HG02610 (cell line): ENCODE measurements at regions not wholly inside any gene's neighbourhood (a gene's known extent, or its start where the extent isn't known, plus 50 kb on each side); places are given as distances from the start of the nearest gene placed in this dataset.
"Not testable (repeated sequence)": the region's sequence is repeated elsewhere in the genome, so short reads cannot be mapped to it uniquely, and the experiment has no call there.

Experiments
- ATAC-seq: cut with Tn5 transposase; IDR thresholded peaks from one replicate; pipeline ENCODE4 v1.9.1; 2021; ENCODE audit warnings: mild to moderate bottlenecking, moderate library complexity; ENCODE audit not compliant: unreplicated experiment

DNA sequence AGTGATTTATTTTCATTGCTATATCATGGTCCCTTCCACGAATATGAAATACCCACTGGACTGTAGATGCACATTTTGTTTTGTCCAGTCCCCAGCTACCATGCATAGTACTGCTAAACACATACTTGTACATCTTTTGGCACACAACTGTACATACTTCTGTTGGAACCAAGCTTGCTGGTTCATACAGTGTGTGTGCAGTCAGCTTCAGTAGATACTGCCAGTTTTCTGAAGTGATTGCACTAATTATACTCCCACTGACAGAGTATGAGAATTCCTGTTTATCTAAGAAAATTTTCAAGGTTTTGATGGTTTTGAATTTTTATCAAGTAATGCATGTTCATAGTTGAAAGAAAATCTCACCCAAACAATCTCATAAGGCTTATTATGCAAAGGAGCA, 100.7 kb upstream of the LMCD1 start:
- ATAC-seq, result no peak

GRCh38 chr3:8403996-8404395, 97.6 kb upstream of the LMCD1 start:
- ATAC-seq, result no peak

DNA sequence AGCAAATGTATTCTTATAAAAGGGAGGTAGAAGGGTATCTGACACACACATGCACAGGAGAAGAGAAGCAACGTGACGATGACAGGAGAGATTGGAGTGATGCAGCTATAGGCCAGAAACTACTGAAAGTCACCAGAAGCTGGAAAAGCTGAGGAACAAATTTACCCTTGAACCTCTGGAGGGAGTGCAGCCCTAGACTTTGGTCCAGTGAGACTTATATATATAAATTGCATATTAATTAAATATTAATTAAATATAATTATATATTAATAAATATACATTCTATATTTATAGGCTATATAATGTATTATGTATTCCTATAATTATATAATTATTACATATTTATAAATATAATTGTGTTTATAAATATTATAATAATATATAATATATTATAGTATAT, 96.5 kb upstream of the LMCD1 start:
- ATAC-seq, result no peak

DNA sequence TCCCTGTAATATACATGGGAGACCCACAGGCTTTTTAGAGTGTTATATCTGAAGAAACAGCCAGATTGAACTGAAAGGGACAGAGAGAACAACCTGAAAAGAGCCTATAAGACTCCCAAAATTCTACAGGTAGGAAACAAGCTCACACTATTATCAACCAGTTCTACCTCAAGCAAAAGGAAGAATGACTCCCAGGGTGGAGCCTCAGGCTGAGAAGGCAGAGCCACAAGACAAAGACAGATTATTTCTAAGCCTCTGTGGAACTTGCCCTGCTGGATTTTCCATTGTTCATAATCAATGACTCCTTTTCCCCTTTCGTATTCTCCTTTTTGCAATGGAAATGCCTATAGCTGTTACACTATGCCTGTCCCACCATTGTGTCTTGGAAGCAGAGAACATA, 95.1 kb upstream of the LMCD1 start:
- ATAC-seq, result no peak

- no peak for ATAC-seq
These were observed 88.2 kb upstream of the LMCD1 start for GRCh38 chr3:8413337-8413926.

DNA sequence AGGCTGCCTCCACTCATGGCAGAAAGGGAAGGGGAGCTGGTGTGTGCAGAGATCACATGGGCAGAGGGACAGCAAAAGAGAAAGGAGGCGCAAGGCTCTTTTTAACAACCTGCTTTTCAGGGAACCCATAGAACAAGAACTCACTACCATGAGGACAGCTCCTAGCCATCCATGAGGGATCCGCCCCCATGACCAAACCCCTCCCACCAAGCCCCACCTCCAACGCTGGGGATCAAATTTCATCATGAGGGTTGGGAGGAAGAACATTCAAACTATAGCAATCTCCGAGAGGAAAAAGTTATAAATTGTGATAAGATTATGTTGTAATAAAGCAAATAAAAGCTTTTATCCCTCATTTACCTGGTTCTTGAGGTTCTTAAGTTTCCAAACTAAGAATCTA, 84.7 kb upstream of the LMCD1 start:
- ATAC-seq, result no peak

DNA sequence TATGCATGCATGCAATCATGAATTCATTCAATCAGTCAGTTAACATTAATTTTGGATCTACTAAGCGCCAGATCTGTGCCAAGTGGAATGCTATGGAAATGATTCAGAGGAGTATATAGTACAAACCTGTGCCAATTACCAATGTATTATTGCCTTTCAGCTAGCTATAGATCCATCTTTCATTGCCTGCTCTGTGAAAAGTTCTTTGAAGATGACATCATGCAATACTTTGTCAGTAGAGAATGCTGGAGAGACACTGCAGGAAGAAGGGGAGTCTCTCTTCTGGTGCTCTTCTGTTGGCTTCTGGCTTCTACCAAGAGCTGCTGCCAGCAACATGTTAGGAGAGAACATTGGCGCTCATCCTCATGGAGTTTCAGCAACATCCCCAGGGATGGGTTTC, 81.0 kb upstream of the LMCD1 start:
- no peak for ATAC-seq

GRCh38 chr3:8421267-8421666, 80.4 kb upstream of the LMCD1 start:
- ATAC-seq, result no peak

GRCh38 chr3:8421711-8422110, 79.9 kb upstream of the LMCD1 start:
- ATAC-seq, result no peak

DNA sequence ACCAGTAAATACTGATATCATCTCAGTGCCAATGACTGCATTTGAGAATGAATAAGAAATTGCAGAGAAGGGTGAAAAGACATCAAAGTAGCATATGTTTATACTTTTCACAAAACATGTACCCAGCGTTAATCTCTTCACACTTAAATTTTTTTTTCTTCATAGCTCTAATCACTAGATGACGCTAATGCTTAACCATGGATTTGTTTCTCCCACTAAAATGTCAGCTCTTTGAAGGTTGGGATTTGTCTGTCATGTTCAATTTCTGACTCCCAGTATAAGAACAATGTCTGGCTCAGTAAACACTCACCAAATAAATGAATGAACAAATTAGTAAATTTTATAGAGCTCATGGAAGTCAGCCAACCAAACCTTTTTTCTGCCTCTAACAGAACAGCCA, 78.3 kb upstream of the LMCD1 start:
- ATAC-seq, result no peak

DNA sequence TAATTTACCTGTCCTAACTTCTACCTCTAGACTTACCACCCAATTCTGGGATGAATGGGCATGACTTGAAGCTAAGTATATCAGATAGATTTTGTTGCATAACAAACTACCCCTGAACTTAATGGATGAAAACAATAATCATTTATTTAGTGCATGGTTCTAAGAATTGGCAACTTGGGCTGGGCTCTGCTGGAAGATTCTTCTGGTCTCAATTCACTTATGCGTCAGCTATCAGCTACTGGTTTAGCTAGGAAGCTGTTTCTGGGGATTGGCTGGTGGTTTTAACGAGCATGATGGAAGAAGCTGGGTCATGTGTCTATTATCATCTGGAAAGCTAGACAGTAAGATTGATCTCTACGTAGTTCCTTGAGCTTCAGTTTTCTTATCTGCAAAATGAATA, 77.3 kb upstream of the LMCD1 start:
- ATAC-seq, result no peak

DNA sequence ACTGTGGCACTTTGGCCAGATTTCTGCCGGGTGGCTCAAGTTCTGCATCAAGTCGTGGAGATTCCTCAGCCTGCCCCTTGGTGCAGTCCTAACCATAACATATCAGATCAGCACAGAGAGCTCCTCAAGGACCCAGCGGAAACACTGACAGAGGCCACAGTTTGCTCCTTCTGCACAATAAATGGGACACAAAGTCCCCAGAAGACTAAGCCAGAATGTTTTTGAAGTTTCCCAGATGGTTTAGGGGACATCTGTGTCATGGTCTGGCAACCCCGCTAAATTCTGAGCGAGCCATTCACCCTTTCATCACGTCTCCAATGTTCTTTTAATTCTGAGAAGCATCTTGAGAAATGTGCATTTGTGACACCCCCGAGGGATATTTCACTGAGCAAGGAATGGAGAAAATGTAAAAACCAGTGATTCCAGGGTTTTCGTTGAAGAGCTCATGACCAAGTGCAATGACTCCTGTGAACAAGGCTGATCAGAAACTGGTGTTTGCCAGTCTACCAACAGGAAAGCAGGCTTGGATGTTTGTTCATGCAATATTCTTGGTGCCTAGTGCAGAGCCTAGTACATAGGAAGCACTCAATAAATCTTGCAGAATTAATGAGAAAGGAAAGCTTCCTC, 64.8 kb upstream of the LMCD1 start:
- no peak for ATAC-seq

- ATAC-seq, result no peak
These were observed 63.0 kb upstream of the LMCD1 start for GRCh38 chr3:8438507-8439079.

GRCh38 chr3:8440142-8440541, 61.5 kb upstream of the LMCD1 start:
- ATAC-seq, result not testable (repeated sequence)

- ATAC-seq, result no peak
These were observed 59.6 kb upstream of the LMCD1 start for GRCh38 chr3:8441969-8442559.

DNA sequence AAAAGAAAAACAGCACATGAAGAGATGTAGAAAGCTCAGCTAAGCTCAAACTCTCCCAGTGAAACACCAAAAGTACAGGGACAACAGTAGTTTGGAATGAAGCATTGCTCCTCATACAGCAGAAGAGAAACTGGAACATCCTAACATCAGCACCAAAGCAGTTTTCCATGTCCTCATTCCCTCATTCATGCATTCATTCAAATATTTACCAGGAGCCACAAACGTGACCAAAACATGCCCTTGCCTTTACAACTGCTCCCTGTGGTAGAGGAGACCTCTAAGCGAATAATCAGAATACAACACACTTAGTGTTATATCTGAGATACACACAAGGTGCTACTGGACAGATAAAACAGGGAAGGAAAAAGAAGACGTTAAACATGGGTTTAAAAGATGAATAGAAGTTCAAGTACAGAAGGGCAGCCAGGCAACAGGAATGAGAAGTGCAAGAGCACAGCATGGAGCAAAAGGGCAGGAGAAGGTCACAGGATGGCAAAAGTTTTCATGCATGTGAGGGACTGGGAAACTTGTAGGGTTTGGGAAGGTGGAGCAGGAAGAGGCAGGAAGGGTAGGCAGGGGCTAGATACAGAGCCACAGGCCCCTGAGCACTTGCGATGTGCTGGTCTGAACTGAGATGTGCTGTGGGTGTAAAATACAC, 58.5 kb upstream of the LMCD1 start:
- no peak for ATAC-seq

DNA sequence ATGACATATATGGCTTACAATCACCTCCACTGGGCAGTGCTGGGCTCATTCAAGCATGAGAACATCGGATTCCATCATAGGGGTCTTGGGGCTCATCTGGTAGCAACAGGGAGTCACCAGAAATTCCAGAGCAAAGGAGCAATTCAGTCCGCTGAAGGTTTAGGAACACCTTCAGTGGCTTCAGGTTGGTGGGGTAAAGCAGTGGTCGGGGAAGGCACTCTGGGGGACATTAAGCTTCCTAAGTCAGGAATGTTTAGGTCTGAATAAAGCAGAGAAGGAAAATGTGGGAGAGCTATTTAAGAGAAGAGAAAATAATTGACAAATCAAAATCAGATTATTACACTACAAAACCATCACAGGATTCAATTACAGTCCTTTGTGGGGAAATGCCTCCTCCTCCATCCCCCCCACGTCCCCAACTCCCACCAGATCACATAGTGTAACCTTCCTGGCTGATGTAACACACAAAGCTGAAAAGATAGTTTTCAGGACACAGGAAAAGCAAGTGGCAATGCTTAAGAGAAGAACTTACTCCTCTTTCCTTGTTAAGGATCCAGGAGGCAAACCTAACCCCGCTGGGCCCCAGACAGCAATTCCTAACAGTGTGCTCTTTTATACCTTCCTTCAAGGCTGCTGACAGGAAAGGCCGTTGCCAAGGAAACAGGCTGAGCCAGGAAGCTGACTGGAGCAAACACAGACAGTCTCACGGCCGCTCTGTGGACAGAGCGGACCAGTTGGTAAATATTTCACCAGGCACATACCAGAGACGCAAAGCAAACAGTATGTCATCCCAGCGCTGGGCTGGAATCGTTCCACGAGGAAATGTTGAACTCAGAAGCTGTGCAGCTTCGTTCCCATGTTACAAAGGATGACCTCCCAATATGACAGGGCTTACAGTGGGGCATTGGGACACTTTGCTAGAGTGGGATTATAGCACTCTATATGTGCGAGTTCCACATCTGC, 57.5 kb upstream of the LMCD1 start:
- no peak for ATAC-seq

DNA sequence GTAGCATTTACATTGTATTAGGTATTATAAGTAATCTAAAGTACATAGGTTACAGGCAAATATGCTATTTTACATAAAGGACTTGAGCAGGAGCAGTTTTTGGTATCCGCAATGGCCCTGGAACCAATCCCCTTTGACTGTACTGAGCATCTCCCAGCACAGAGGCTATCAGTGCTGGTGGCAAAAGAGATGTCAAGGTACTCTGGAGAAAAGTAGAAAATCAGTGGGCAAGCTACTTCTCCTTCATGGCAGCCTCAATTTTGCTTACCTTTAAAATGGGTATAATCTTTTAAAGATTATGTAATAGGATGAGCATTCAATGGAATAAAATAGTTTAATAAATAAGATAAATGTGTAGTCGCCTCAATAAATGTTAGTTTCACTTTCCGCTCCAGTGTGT, 56.7 kb upstream of the LMCD1 start:
- ATAC-seq, result no peak

DNA sequence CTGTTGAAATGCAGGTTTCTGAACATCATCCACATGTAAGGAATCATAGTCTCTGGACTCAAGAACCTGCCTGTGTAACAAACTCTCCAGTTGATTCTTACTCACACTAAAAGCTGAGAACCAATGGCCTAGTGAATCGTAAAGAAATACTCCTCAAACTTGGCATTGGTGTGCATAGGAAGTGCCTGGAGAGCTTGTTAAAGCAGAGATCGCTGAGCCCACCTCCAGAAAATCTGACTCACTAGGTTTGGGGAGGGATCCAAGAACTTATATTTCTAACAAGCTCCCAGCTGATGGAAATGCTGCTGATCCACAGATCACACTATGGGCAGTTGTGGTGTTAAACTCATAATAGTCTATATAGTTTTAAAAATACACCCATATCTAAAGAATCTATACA, 55.8 kb upstream of the LMCD1 start:
- ATAC-seq, result no peak

DNA sequence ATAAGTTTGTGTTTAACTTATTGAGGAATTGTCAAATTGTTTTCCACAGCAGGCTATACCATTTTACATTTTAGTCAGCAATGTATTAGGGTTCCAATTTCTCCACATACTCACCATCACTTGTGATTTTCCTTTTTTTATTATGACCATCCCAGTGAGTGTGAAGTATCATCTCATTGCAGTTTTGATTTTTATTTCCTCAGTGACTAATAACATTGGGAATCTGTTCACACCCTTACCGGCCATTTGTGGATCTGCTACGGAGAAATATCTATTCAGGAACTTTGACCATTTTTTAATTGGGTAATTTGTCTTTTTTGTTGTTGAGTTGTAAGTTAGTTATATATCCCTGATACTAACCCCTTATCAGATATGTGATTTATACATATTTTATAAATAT, 54.8 kb upstream of the LMCD1 start:
- ATAC-seq, result no peak

DNA sequence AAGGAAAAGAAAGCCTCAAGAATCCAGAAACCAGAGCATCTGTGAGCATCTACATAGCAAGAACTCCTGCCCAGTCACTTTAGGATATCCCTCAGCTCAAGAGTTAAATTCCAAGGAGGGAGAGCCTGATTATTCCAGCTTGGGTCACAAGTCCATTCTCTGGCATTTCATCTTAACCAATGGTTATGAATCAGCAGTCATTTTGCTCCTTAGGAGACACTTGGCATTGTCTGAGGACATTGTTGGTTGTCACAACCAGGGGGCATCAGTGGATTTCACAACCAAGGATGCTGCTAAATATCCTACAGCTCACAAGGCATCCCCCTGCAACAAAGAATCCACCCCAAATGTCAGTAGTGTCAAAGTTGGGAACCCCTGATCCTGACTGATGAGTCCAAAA, 51.0 kb upstream of the LMCD1 start:
- ATAC-seq, result no peak
